Trophoblast cell (in vitro differentiated cells and primary cell): ENCODE measurements at regions not wholly inside any gene's neighbourhood (a gene's known extent, or its start where the extent isn't known, plus 50 kb on each side); places are given as distances from the start of the nearest gene placed in this dataset.
"Not testable (repeated sequence)": the region's sequence is repeated elsewhere in the genome, so short reads cannot be mapped to it uniquely, and the experiment has no call there.

Experiments used
- DNase-seq, 2 donors: peaks; one replicate each; pipeline ENCODE4 v3.0.0-alpha.2; 2016
- H2AFZ ChIP-seq: 2 replicates; pipeline ENCODE4 v1.6.1; 2013; ENCODE audit warnings: low read length, moderate library complexity, mild to moderate bottlenecking; ENCODE audit not compliant: insufficient read depth, poor library complexity
- H2AK5ac ChIP-seq: 2 replicates; pipeline ENCODE4 v1.6.1; 2013; ENCODE audit warnings: mild to moderate bottlenecking, low read length
- H2BK120ac ChIP-seq: 2 replicates; pipeline ENCODE4 v1.6.1; 2013; ENCODE audit warnings: low read length, mild to moderate bottlenecking, moderate library complexity; ENCODE audit not compliant: insufficient read depth, poor library complexity
- H2BK12ac ChIP-seq: 2 replicates; pipeline ENCODE4 v1.6.1; 2013; ENCODE audit warnings: mild to moderate bottlenecking, low read length, moderate library complexity
- H2BK5ac ChIP-seq: 2 replicates; pipeline ENCODE4 v1.6.1; 2013; ENCODE audit warnings: low read length, low read depth, moderate library complexity, mild to moderate bottlenecking; ENCODE audit not compliant: poor library complexity
- H3K14ac ChIP-seq: 2 replicates; pipeline ENCODE4 v1.6.1; 2013; ENCODE audit warnings: mild to moderate bottlenecking, low read length
- H3K18ac ChIP-seq: 2 replicates; pipeline ENCODE4 v1.6.1; 2013; ENCODE audit warnings: mild to moderate bottlenecking, low read length
- H3K23ac ChIP-seq: 2 replicates; pipeline ENCODE4 v1.6.1; 2013; ENCODE audit warnings: low read length
- H3K27ac ChIP-seq: 2 replicates; pipeline ENCODE4 v1.5.1; 2013; ENCODE audit warnings: low read depth, mild to moderate bottlenecking, inconsistent platforms, low read length, moderate library complexity
- H3K27me3 ChIP-seq: 2 replicates; pipeline ENCODE4 v1.6.1; 2013; ENCODE audit warnings: inconsistent platforms, mild to moderate bottlenecking, low read length, moderate library complexity; ENCODE audit not compliant: insufficient read depth
- H3K36me3 ChIP-seq, 2 experiments: 1 replicate in 1 of 2; 2 replicates in 1 of 2; pipeline ENCODE4 v1.6.1; 2013; ENCODE audit warnings: low read length in 2 of 2, mild to moderate bottlenecking in 2 of 2, moderate library complexity in 1 of 2; ENCODE audit not compliant: insufficient read depth in 2 of 2, control insufficient read depth in 1 of 2
- H3K4ac ChIP-seq: 2 replicates; pipeline ENCODE4 v1.6.1; 2013; ENCODE audit warnings: low read depth, mild to moderate bottlenecking, low read length, moderate library complexity
- H3K4me1 ChIP-seq, 2 experiments: 1 replicate in 1 of 2; 2 replicates in 1 of 2; pipeline ENCODE4 v1.6.1; 2013; ENCODE audit warnings: low read length in 2 of 2, mild to moderate bottlenecking in 2 of 2, moderate library complexity in 1 of 2; ENCODE audit not compliant: insufficient read depth in 2 of 2, control insufficient read depth in 1 of 2
- H3K4me2 ChIP-seq: 2 replicates; pipeline ENCODE4 v1.6.1; 2013; ENCODE audit warnings: inconsistent platforms, mild to moderate bottlenecking, low read length, moderate library complexity
- H3K4me3 ChIP-seq: 2 replicates; pipeline ENCODE4 v1.5.1; 2013; ENCODE audit warnings: mild to moderate bottlenecking, low read depth, low read length, inconsistent platforms
- H3K79me1 ChIP-seq: one replicate; pipeline ENCODE4 v1.6.1; 2013; ENCODE audit warnings: low read length
- H3K79me2 ChIP-seq: 2 replicates; pipeline ENCODE4 v1.6.1; 2013; ENCODE audit warnings: low read length, mild to moderate bottlenecking; ENCODE audit not compliant: control insufficient read depth, insufficient read depth, poor library complexity
- H3K9ac ChIP-seq: 2 replicates; pipeline ENCODE4 v1.6.1; 2013; ENCODE audit warnings: mild to moderate bottlenecking, low read length
- H3K9me3 ChIP-seq: 2 replicates; pipeline ENCODE4 v1.6.1; 2013; ENCODE audit warnings: low read depth, mild to moderate bottlenecking, control low read depth, inconsistent platforms, low read length; ENCODE audit not compliant: insufficient read depth
- H4K12ac ChIP-seq: 2 replicates; pipeline ENCODE4 v1.6.1; 2013; ENCODE audit warnings: low read depth, mild to moderate bottlenecking, low read length, moderate library complexity
- H4K8ac ChIP-seq: 2 replicates; pipeline ENCODE4 v1.6.1; 2013; ENCODE audit warnings: low read depth, mild to moderate bottlenecking, low read length, moderate library complexity
- H4K91ac ChIP-seq: one replicate; pipeline ENCODE4 v1.6.1; 2013; ENCODE audit warnings: low read depth, mild to moderate bottlenecking, low read length, moderate library complexity
- WGBS: extraction: QIAGEN DNeasy Blood & Tissue Kit; methylation state at CpG from one replicate; pipeline ENCODE4 v1.1.7; 2013; ENCODE audit warnings: missing lambda C conversion rate; ENCODE audit not compliant: insufficient read length, insufficient coverage; ENCODE audit errors: extremely low coverage; 5-methylcytosine and 5-hydroxymethylcytosine counted together

GRCh38 chr4:84126061-84126787 lies 372.9 kb downstream of the NKX6-1 start:
- H3K9me3 ChIP-seq: no peaks in the 10 kb centered on the region
- 100% methylated on average over 1 of the region's 5 CpGs for WGBS
- H3K14ac ChIP-seq: no peak overlapping the region
- H2BK120ac ChIP-seq: no peak overlapping the region
- no peaks in the 10 kb centered on the region for H3K36me3 ChIP-seq
- H4K91ac ChIP-seq: no peak overlapping the region
- no peak for DNase-seq
- no peak overlapping the region for H3K23ac ChIP-seq
- H3K27me3 ChIP-seq: no peaks in the 10 kb centered on the region
- H3K18ac ChIP-seq: no peak overlapping the region
- no peaks in the 10 kb centered on the region for H3K79me2 ChIP-seq
- no peak overlapping the region for H3K9ac ChIP-seq
- no peak overlapping the region for H2AK5ac ChIP-seq
- no peak overlapping the region for H3K4me2 ChIP-seq
- H4K8ac ChIP-seq: no peak overlapping the region
- H3K79me1 ChIP-seq: no peaks in the 10 kb centered on the region
- no peaks in the 10 kb centered on the region for H3K4me1 ChIP-seq
- H2AFZ ChIP-seq: no peak overlapping the region
- H3K27ac ChIP-seq: no peak overlapping the region
- H3K4ac ChIP-seq: no peak overlapping the region
- H2BK5ac ChIP-seq: no peak overlapping the region
- no peak overlapping the region for H3K4me3 ChIP-seq
- no peak overlapping the region for H2BK12ac ChIP-seq
- no peak overlapping the region for H4K12ac ChIP-seq

- Histone ChIP-seq H3K4me2 (no peak overlapping the region), H3K23ac (no peak overlapping the region), H3K4ac (no peak overlapping the region), H2AK5ac (no peak overlapping the region), H3K4me3 (no peak overlapping the region), H3K36me3 (no peaks in the 10 kb centered on the region), H2BK120ac (no peak overlapping the region), H3K9ac (no peak overlapping the region), H4K8ac (no peak overlapping the region), H4K12ac (no peak overlapping the region), H3K9me3 (no peaks in the 10 kb centered on the region), H2BK5ac (no peak overlapping the region), H3K14ac (no peak overlapping the region), H2AFZ (no peak overlapping the region), H4K91ac (no peak overlapping the region), H2BK12ac (no peak overlapping the region), H3K79me2 (no peaks in the 10 kb centered on the region), H3K4me1 (no peaks in the 10 kb centered on the region), H3K27ac (no peak overlapping the region), H3K18ac (no peak overlapping the region), H3K79me1 (no peaks in the 10 kb centered on the region), H3K27me3 (no peaks in the 10 kb centered on the region)
- DNase-seq: no peak
- WGBS: no CpG with 5 or more reads among the region's 1 CpG
Measured at GRCh38 chr4:84110040-84110439, 389.1 kb downstream of the NKX6-1 start.

GRCh38 chr4:84101653-84102625 lies 397.2 kb downstream of the NKX6-1 start:
- H4K12ac ChIP-seq, H3K79me1 ChIP-seq, H2BK5ac ChIP-seq, H3K4me2 ChIP-seq, H3K23ac ChIP-seq, H3K9ac ChIP-seq, H3K4me3 ChIP-seq, H2AK5ac ChIP-seq, H3K27ac ChIP-seq, H2BK12ac ChIP-seq, H3K36me3 ChIP-seq, H3K79me2 ChIP-seq, H3K27me3 ChIP-seq, H3K14ac ChIP-seq, H3K4ac ChIP-seq, H3K9me3 ChIP-seq, H4K91ac ChIP-seq, H2AFZ ChIP-seq, H3K18ac ChIP-seq, H3K4me1 ChIP-seq, H4K8ac ChIP-seq, H2BK120ac ChIP-seq: not testable (repeated sequence)
- peak in 1 of 2 donors; percentile 40 for DNase-seq
- WGBS: no CpG with 5 or more reads among the region's 9 CpGs

GRCh38 chr4:84100071-84100470 lies 399.0 kb downstream of the NKX6-1 start:
- no CpG with 5 or more reads among the region's 4 CpGs for WGBS

More at GRCh38 chr4:84100071-84100470, 399.0 kb downstream of the NKX6-1 start:
- H3K27ac ChIP-seq: no peak overlapping the region
- peaks cover 0 to 2% of the 10 kb centered on the region in 2 experiments for H3K36me3 ChIP-seq
- no peaks in the 10 kb centered on the region for H3K27me3 ChIP-seq
- H2AFZ ChIP-seq: no peak overlapping the region
- no peak overlapping the region for H3K4me3 ChIP-seq
- H3K9me3 ChIP-seq: no peaks in the 10 kb centered on the region
- H3K14ac ChIP-seq: no peak overlapping the region
- H3K18ac ChIP-seq: no peak overlapping the region
- no peak overlapping the region for H3K9ac ChIP-seq
- no peak overlapping the region for H2BK12ac ChIP-seq
- no peak overlapping the region for H3K4ac ChIP-seq
- no peaks in the 10 kb centered on the region for H3K79me2 ChIP-seq
- H3K4me2 ChIP-seq: no peak overlapping the region
- no peaks in the 10 kb centered on the region for H3K4me1 ChIP-seq
- no peak for DNase-seq
- H3K23ac ChIP-seq: no peak overlapping the region
- no peak overlapping the region for H2BK5ac ChIP-seq
- no peaks in the 10 kb centered on the region for H3K79me1 ChIP-seq
- H4K8ac ChIP-seq: no peak overlapping the region
- H4K91ac ChIP-seq: no peak overlapping the region
- H4K12ac ChIP-seq: no peak overlapping the region
- no peak overlapping the region for H2AK5ac ChIP-seq
- no peak overlapping the region for H2BK120ac ChIP-seq
